HG02642 (cell line): ENCODE measurements at regions not wholly inside any gene's neighbourhood (a gene's known extent, or its start where the extent isn't known, plus 50 kb on each side); places are given as distances from the start of the nearest gene placed in this dataset.

Experiments used
- ATAC-seq: cut with Tn5 transposase; IDR thresholded peaks from one replicate; pipeline ENCODE4 v1.9.1; 2021; ENCODE audit warnings: mild to moderate bottlenecking; ENCODE audit not compliant: unreplicated experiment, poor library complexity

DNA sequence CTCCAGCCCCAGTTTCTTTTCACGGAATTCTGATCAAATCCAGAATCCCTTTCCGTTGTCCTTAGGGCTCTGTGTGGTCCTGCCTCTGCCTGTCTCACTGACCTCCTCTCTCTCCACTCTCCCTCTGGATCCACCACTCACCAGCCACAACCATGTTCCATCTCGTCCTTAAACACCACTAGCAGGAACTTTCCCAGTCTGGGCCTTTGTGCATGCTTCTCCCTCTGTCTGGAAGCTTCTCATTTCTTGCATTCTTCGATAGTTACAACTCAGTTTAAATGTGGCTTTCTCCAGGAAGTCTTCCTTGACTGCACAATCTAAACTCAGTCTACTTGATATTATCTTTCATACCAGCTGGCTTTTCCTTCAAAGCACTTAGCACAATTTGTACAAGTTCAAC lies 117.7 kb upstream of the MSX2 start:
- ATAC-seq: no peak

- ATAC-seq: no peak
These were observed 117.2 kb upstream of the MSX2 start for GRCh38 chr5:174607205-174607604.

- ATAC-seq: no peak
These were observed 116.5 kb upstream of the MSX2 start for GRCh38 chr5:174607916-174608315.

- no peak for ATAC-seq
These were observed 115.7 kb upstream of the MSX2 start for GRCh38 chr5:174608631-174609097.

DNA sequence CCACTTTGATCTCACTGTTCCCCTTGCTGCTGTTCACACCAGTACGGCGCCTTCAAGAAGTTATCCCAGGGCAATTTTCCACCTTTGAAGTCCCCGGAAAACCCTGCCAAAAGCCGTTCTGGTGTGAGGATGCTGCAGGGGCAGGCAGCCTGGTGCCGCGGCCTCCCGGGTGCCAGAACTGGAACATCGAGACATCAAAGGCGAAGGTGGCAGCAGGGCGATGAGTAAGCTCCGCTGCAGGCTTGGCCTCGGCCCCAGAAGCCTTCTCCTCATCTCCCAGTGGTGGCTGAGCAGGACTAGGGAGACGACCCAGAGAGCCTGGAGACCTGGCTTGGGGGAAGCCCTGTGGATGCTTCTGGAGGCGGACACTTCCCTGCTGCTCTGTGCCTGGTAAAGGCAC lies 115.3 kb upstream of the MSX2 start:
- ATAC-seq: no peak

- ATAC-seq: no peak
These were observed 113.4 kb upstream of the MSX2 start for GRCh38 chr5:174610968-174611367.

GRCh38 chr5:174612686-174613085 lies 111.7 kb upstream of the MSX2 start:
- no peak for ATAC-seq

GRCh38 chr5:174614500-174615135 lies 109.8 kb upstream of the MSX2 start:
- ATAC-seq: no peak

GRCh38 chr5:174616036-174616435 lies 108.3 kb upstream of the MSX2 start:
- ATAC-seq: no peak

DNA sequence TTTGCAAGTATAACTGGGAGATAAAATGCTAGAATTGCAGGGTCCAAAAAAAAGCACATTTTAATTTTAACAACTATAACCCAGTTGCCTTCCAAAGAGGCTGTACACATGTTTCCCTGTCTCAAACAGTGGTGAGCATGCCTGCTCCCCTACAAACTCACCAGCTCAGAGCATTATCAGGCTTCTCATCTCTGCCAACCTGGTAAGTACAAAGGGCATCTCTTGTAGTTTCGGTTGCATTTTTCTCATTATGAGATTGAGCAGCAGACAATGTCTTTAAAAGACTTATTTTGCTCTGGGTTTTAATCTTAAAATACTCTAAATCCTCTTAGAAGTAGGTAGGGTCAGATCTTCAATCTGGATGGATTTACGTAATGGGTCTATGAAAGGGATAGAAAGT lies 107.1 kb upstream of the MSX2 start:
- ATAC-seq: no peak

- ATAC-seq: no peak
These were observed 106.5 kb upstream of the MSX2 start for GRCh38 chr5:174617910-174618309.

DNA sequence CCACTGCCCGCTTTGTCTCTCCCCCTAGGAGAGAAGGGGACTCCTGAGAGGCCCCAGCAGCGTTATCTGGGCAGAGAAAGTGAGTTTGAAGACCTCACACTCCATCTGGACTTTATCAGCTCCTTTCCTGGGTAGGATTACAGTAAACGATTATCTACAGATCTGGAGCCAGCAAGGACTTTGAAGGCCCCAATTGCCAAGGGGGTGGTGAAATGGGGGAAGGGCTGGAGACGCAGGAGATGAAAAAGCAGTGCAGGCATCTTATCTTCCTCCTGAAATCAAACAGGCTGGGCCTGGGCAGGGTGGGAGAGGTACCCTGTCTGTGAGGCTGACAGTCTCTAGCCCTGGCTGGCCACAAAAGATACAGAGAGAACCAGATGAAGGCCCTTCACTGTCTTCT lies 105.8 kb upstream of the MSX2 start:
- ATAC-seq: no peak

GRCh38 chr5:174622067-174622466 lies 102.3 kb upstream of the MSX2 start:
- ATAC-seq: no peak

DNA sequence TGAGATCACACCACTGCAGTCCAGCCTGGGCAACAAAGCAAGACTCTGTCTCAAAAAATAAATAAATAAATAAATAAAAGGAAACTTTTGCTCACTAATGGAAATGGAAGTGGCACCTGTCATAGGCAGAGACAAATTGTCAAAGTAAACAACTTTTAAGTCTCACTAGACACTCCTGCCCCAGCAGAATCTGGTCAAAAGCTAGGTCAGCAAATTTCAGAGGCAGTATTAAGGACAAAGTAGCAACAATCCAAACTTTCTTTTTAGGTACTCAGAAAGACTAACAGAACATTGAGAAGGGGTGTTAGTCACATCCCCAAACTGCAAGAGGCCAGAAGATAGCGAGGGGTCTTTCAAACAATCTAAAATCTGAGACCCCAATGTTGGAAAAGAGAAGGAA lies 101.4 kb upstream of the MSX2 start:
- ATAC-seq: no peak

DNA sequence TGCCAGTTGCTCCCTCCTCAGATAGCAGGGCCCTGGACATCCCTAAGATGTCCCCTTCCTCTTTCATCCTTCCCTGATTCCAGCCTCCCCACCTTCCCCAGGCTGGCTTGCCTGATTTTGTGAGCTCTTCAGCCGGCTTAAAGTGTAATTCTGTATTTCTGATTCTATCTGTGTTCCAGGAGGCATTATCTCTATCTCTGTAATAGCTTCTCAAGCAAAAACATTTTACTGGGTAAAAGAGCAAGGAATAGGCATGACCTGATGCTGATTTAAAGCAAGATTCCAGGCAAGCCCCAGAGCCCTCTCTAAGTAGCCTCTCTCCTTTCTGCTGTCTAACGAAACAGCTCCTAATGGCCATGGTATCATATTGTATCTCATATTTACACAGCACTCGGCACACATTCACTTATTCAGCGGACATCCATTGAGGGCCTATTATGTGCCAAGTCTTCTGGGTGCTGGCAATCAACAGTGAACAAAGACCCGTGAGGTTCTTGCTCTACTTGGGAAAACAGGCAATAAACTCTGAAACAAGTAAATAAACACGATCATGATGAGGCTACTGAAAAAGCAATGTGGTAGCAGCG lies 100.9 kb upstream of the MSX2 start:
- ATAC-seq: no peak

- ATAC-seq: no peak
These were observed 99.5 kb upstream of the MSX2 start for GRCh38 chr5:174624733-174625522.

DNA sequence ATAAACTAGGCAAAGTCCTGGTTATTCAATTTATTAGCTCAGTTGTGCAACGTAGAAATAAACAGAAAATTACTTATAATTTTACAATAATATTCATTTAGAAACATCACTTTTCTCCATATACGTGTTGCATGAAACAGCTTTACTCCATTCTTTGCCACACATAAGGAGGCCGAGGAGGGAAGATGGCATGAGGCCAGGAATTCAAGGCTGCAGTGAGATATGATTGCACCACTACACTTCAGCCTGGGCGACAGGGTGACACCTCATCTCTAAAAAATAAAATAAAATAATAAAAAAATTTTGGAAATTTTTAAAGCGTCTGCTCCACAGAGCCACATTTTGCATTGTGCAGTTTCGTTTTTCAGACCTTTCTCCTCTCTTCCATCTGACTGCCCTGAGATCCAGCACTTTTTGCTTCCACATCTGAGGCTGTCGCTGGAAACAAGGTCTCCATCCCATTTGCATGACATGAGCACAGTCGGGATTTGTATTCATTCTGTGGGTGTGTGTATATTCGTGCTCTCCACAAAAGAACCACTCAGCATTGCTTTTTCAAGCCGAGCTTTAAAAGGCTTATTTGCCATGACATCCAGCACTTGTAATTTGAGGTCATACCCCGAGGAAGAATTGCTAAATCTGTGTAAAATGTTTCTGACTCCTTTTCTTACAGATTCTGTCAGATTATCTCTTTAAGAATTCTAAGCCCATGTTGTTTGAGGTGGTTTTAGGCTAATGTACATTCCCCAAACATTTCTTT lies 98.6 kb upstream of the MSX2 start:
- ATAC-seq: no peak

DNA sequence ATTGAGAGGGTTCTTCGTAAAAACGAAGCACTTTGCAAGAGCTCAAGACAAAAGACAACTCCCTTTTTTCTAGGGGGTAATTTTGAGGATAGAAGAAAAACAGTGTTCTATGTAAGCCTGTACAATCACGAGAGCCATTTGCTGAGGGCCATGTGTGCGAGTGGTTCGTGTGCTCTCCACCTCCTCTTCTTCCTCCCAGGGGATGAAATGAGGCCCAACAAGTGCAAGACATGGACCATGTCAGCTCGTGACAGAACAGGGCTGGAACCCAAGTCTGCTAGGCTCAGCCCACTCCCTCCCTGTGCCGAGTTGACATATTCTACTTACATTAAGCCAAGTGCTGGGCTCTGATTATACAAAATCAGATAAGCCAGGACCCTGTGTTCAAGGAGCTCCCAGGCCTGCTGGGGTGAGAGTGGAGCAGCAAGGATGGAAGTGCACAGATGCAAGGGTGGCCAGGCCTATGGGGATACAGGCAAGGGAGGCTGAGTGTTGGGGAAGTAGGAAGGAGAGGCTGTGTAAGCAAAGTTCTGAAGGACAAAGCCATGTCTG lies 97.9 kb upstream of the MSX2 start:
- no peak for ATAC-seq

- no peak for ATAC-seq
These were observed 88.3 kb upstream of the MSX2 start for GRCh38 chr5:174636094-174636493.

GRCh38 chr5:174642816-174643405 lies 81.5 kb upstream of the MSX2 start:
- no peak for ATAC-seq
